WI38 (cell line): ENCODE measurements at regions not wholly inside any gene's neighbourhood (a gene's known extent, or its start where the extent isn't known, plus 50 kb on each side); places are given as distances from the start of the nearest gene placed in this dataset.

Experiments used
- H3K4me3 ChIP-seq: 2 replicates; pipeline ENCODE4 v1.5.1; 2011; ENCODE audit warnings: low read depth, mild to moderate bottlenecking, control low read depth, low read length
- TF ChIP-seq, protein P1 (sequence below): IDR thresholded peaks from 2 replicates; pipeline ENCODE4 v1.5.1; 2012; ENCODE audit warnings: low read depth, mild to moderate bottlenecking, control low read depth, low read length

DNA sequence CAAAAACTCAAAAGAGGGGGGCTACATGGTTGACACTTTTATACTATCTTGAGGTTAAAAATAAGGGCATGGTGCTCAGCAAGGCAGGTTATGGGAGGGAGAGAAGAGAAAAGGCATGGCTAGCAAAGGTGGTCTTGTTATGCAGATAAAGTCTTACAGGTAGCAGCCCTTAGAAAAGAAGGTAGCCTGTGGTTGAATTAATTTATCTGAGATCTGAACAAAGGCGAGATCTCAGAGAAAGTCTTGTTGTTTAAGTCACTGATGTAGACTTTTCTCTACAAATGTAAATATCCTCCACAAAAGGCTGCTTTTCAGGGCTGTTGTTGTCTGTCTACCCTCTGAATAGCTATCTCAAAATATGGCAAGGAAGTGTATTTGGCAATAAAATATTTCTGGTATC lies 1250.4 kb downstream of the PCDH18 start:
- no peak overlapping the region for H3K4me3 ChIP-seq
- TF ChIP-seq, protein P1, sequence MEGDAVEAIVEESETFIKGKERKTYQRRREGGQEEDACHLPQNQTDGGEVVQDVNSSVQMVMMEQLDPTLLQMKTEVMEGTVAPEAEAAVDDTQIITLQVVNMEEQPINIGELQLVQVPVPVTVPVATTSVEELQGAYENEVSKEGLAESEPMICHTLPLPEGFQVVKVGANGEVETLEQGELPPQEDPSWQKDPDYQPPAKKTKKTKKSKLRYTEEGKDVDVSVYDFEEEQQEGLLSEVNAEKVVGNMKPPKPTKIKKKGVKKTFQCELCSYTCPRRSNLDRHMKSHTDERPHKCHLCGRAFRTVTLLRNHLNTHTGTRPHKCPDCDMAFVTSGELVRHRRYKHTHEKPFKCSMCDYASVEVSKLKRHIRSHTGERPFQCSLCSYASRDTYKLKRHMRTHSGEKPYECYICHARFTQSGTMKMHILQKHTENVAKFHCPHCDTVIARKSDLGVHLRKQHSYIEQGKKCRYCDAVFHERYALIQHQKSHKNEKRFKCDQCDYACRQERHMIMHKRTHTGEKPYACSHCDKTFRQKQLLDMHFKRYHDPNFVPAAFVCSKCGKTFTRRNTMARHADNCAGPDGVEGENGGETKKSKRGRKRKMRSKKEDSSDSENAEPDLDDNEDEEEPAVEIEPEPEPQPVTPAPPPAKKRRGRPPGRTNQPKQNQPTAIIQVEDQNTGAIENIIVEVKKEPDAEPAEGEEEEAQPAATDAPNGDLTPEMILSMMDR, result no peak

GRCh38 chr4:136281307-136281706 lies 1251.0 kb downstream of the PCDH18 start:
- no peak overlapping the region for H3K4me3 ChIP-seq

GRCh38 chr4:136277741-136278140 lies 1254.6 kb downstream of the PCDH18 start:
- no peak overlapping the region for H3K4me3 ChIP-seq
- TF ChIP-seq, protein P1, result no peak

More at GRCh38 chr4:136281307-136281706, 1251.0 kb downstream of the PCDH18 start:
- TF ChIP-seq, protein P1, result no peak

DNA sequence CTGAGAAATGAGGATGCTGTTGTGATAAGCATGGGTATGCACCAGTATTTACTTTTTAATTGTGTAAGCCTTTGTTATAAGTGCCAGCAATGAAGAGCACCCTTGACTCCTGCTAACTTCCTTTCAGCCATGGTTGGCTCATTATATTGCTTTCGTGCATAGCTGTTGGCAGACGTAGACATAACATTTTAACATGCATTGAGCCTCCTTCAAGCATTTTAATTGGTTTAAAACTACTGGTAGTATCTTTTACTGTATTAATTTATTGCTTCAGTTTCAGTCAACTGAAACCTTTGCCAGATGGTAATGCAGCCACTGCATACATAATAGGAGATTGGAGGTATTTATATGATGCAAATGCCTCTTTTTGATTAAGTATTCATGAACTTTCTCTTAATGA lies 1285.4 kb downstream of the PCDH18 start:
- no peak overlapping the region for H3K4me3 ChIP-seq
- TF ChIP-seq, protein P1, result no peak

DNA sequence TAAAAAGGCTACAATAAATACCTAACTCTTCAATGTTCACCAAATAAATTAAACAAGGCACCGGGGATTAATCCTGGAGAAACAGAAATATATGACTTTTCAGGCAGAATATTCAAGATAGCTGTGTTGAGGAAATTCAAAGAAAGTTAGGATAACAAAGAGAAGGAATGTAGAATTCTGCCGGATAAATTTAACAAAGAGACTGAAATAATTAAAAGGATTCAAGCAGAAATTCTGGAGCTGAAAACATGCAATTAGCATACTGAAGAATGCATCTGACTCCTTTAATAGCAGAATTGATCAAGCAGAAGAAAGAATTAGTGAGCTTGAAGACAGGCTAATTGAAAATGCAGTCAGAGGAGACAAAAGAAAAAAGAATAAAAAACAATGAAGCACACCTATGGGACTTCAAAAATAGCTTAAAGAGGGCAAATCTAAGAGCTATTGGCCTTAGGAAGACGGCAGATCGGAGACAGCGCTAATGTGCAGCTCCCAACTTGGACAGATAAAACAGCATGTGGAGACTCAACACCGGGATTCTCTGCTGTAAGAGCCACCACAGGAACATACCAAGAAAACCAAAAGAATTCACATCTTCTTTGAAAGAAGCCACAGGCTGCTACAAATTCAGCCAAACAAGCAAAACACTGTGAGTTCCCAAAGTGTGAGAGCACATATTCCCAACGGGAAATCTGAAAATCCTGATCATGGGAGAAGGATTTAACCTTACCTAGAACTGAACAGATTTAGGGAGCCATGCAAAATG lies 1290.9 kb downstream of the PCDH18 start:
- TF ChIP-seq, protein P1, result no peak
- H3K4me3 ChIP-seq, result no peak overlapping the region

DNA sequence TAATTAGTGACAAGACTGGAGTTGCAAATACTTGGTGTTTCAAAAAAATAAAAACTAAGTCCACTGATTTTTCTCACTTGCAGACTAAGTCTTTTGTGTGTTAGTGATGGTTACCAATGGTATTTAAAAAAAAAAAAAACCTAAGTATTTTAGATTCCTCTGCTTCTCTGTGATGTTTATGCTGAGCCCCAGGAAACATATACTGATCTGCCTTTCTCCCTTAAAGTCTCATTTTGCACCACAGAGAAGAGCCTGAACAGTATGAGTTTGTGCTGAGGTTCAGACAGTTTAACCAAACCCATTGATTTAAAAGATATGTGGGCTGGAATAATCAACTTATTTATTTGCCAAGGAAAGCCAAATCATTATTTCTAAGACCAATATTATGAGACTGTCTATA lies 1305.0 kb downstream of the PCDH18 start:
- TF ChIP-seq, protein P1, result no peak
- no peak overlapping the region for H3K4me3 ChIP-seq

- no peak overlapping the region for H3K4me3 ChIP-seq
- TF ChIP-seq, protein P1, result no peak
Measured at GRCh38 chr4:136219592-136220125, 1312.6 kb downstream of the PCDH18 start.
